ENCODE measurements at regions not wholly inside any gene's neighbourhood (a gene's known extent, or its start where the extent isn't known, plus 50 kb on each side); places are given as distances from the start of the nearest gene placed in this dataset.

- H3K4me3 Mint-ChIP-seq: no peak overlapping the region
- H3K27ac Mint-ChIP-seq: no peak overlapping the region
- H3K36me3 Mint-ChIP-seq (ENCODE audit: low read depth): no peaks in the 10 kb centered on the region
- CTCF ChIA-PET: no interaction called here
- H3K4me1 Mint-ChIP-seq: no peaks in the 10 kb centered on the region
- no peaks in the 10 kb centered on the region for H3K27me3 Mint-ChIP-seq
- no peaks in the 10 kb centered on the region for H3K9me3 Mint-ChIP-seq
- POLR2A ChIA-PET: no interaction called here
- DNase-seq: no peak
These were observed 439.6 kb upstream of the NMUR2 start for GRCh38 chr5:152844713-152845112.

GRCh38 chr5:152853361-152853760 is 448.3 kb upstream of the NMUR2 start:
- DNase-seq: no peak
- CTCF ChIA-PET: no interaction called here
- no peaks in the 10 kb centered on the region for H3K9me3 Mint-ChIP-seq
- H3K4me3 Mint-ChIP-seq: no peak overlapping the region
- no peaks in the 10 kb centered on the region for H3K27me3 Mint-ChIP-seq
- no peak overlapping the region for H3K27ac Mint-ChIP-seq
- no peaks in the 10 kb centered on the region for H3K36me3 Mint-ChIP-seq (ENCODE audit: low read depth)
- no peaks in the 10 kb centered on the region for H3K4me1 Mint-ChIP-seq
- POLR2A ChIA-PET: no interaction called here

- no peak overlapping the region for H3K4me3 Mint-ChIP-seq
- ChIA-PET CTCF (no interaction called here), POLR2A (no interaction called here)
These were observed 450.4 kb upstream of the NMUR2 start for GRCh38 chr5:152855441-152855840.

GRCh38 chr5:152861231-152861630 is 456.2 kb upstream of the NMUR2 start:
- no peak for DNase-seq
- Mint-ChIP-seq H3K4me3 (no peak overlapping the region), H3K27ac (no peak overlapping the region), H3K36me3 (ENCODE audit: low read depth) (no peaks in the 10 kb centered on the region), H3K4me1 (no peaks in the 10 kb centered on the region), H3K9me3 (no peaks in the 10 kb centered on the region), H3K27me3 (no peaks in the 10 kb centered on the region)
- CTCF ChIA-PET: no interaction called here
- POLR2A ChIA-PET: no interaction called here

More at GRCh38 chr5:152855441-152855840, 450.4 kb upstream of the NMUR2 start:
- no peak for DNase-seq
- H3K27me3 Mint-ChIP-seq: no peaks in the 10 kb centered on the region
- H3K27ac Mint-ChIP-seq: no peak overlapping the region
- no peaks in the 10 kb centered on the region for H3K4me1 Mint-ChIP-seq
- H3K36me3 Mint-ChIP-seq (ENCODE audit: low read depth): no peaks in the 10 kb centered on the region
- H3K9me3 Mint-ChIP-seq: no peaks in the 10 kb centered on the region

- ChIA-PET CTCF (no interaction called here), POLR2A (no interaction called here)
- Mint-ChIP-seq H3K27me3 (no peaks in the 10 kb centered on the region), H3K4me1 (no peaks in the 10 kb centered on the region), H3K4me3 (no peak overlapping the region), H3K9me3 (no peaks in the 10 kb centered on the region), H3K36me3 (ENCODE audit: low read depth) (no peaks in the 10 kb centered on the region), H3K27ac (no peak overlapping the region)
- DNase-seq: no peak
These were observed 459.4 kb upstream of the NMUR2 start for GRCh38 chr5:152864447-152864846.

GRCh38 chr5:152864991-152865390 is 459.9 kb upstream of the NMUR2 start:
- POLR2A ChIA-PET: no interaction called here
- H3K4me3 Mint-ChIP-seq: no peak overlapping the region

GRCh38 chr5:152869971-152870370 is 464.9 kb upstream of the NMUR2 start:
- ChIA-PET CTCF (no interaction called here), POLR2A (no interaction called here)
- Mint-ChIP-seq H3K4me3 (no peak overlapping the region), H3K9me3 (no peaks in the 10 kb centered on the region), H3K27me3 (no peaks in the 10 kb centered on the region), H3K36me3 (ENCODE audit: low read depth) (no peaks in the 10 kb centered on the region), H3K4me1 (no peaks in the 10 kb centered on the region), H3K27ac (no peak overlapping the region)
- DNase-seq: no peak

More at GRCh38 chr5:152864991-152865390, 459.9 kb upstream of the NMUR2 start:
- Mint-ChIP-seq H3K27me3 (no peaks in the 10 kb centered on the region), H3K36me3 (ENCODE audit: low read depth) (no peaks in the 10 kb centered on the region), H3K4me1 (no peaks in the 10 kb centered on the region), H3K27ac (no peak overlapping the region), H3K9me3 (no peaks in the 10 kb centered on the region)
- no peak for DNase-seq
- CTCF ChIA-PET: no interaction called here

GRCh38 chr5:152882621-152883020 is 477.5 kb upstream of the NMUR2 start:
- DNase-seq: no peak
- no peaks in the 10 kb centered on the region for H3K36me3 Mint-ChIP-seq (ENCODE audit: low read depth)
- no peak overlapping the region for H3K4me3 Mint-ChIP-seq
- H3K9me3 Mint-ChIP-seq: peaks cover 2% of the 10 kb centered on the region
- ChIA-PET POLR2A (no interaction called here), CTCF (no interaction called here)
- no peaks in the 10 kb centered on the region for H3K27me3 Mint-ChIP-seq
- H3K4me1 Mint-ChIP-seq: no peaks in the 10 kb centered on the region
- no peak overlapping the region for H3K27ac Mint-ChIP-seq

- Mint-ChIP-seq H3K4me1 (no peaks in the 10 kb centered on the region), H3K36me3 (ENCODE audit: low read depth) (no peaks in the 10 kb centered on the region), H3K27me3 (no peaks in the 10 kb centered on the region), H3K4me3 (no peak overlapping the region), H3K27ac (no peak overlapping the region), H3K9me3 (peaks cover 2% of the 10 kb centered on the region)
- DNase-seq: no peak
- CTCF ChIA-PET: no interaction called here
- POLR2A ChIA-PET: no interaction called here
These were observed 478.1 kb upstream of the NMUR2 start for GRCh38 chr5:152883066-152883775.

GRCh38 chr5:152884006-152884405 is 478.9 kb upstream of the NMUR2 start:
- H3K27me3 Mint-ChIP-seq: no peaks in the 10 kb centered on the region
- ChIA-PET CTCF (no interaction called here), POLR2A (no interaction called here)
- no peak overlapping the region for H3K27ac Mint-ChIP-seq
- H3K4me3 Mint-ChIP-seq: no peak overlapping the region
- no peak for DNase-seq
- H3K36me3 Mint-ChIP-seq (ENCODE audit: low read depth): no peaks in the 10 kb centered on the region
- H3K4me1 Mint-ChIP-seq: no peaks in the 10 kb centered on the region
- H3K9me3 Mint-ChIP-seq: peaks cover 2% of the 10 kb centered on the region

GRCh38 chr5:152900332-152900731 is 495.3 kb upstream of the NMUR2 start:
- CTCF ChIA-PET: no interaction called here

GRCh38 chr5:152901754-152902153 is 496.7 kb upstream of the NMUR2 start:
- no peak overlapping the region for H3K27ac Mint-ChIP-seq
- H3K36me3 Mint-ChIP-seq (ENCODE audit: low read depth): no peaks in the 10 kb centered on the region
- no peaks in the 10 kb centered on the region for H3K27me3 Mint-ChIP-seq
- no peak overlapping the region for H3K4me3 Mint-ChIP-seq
- no peaks in the 10 kb centered on the region for H3K9me3 Mint-ChIP-seq
- ChIA-PET CTCF (no interaction called here), POLR2A (no interaction called here)
- H3K4me1 Mint-ChIP-seq: no peaks in the 10 kb centered on the region
- DNase-seq: no peak

More at GRCh38 chr5:152900332-152900731, 495.3 kb upstream of the NMUR2 start:
- Mint-ChIP-seq H3K9me3 (peaks cover 4% of the 10 kb centered on the region), H3K27me3 (no peaks in the 10 kb centered on the region), H3K36me3 (ENCODE audit: low read depth) (no peaks in the 10 kb centered on the region), H3K4me1 (no peaks in the 10 kb centered on the region), H3K27ac (no peak overlapping the region), H3K4me3 (no peak overlapping the region)
- POLR2A ChIA-PET: no interaction called here
- DNase-seq: no peak

- Mint-ChIP-seq H3K4me3 (no peak overlapping the region), H3K27ac (no peak overlapping the region), H3K4me1 (no peaks in the 10 kb centered on the region), H3K9me3 (peaks cover 5% of the 10 kb centered on the region), H3K27me3 (no peaks in the 10 kb centered on the region), H3K36me3 (ENCODE audit: low read depth) (no peaks in the 10 kb centered on the region)
- DNase-seq: no peak
- ChIA-PET POLR2A (no interaction called here), CTCF (no interaction called here)
These were observed 500.2 kb upstream of the NMUR2 start for GRCh38 chr5:152905286-152905685.

GRCh38 chr5:152907488-152908245 is 502.6 kb upstream of the NMUR2 start:
- Mint-ChIP-seq H3K9me3 (peaks cover 10% of the 10 kb centered on the region), H3K27me3 (no peaks in the 10 kb centered on the region), H3K27ac (no peak overlapping the region), H3K4me1 (no peaks in the 10 kb centered on the region), H3K4me3 (no peak overlapping the region), H3K36me3 (ENCODE audit: low read depth) (no peaks in the 10 kb centered on the region)
- ChIA-PET CTCF (interaction anchor here (0.6 kb wide), 1 partner anchor 197 kb away, joined by 3 read pairs; no protein-coding TSS in a partner anchor), POLR2A (no interaction called here)
- no peak for DNase-seq

All from activated CD4-positive, alpha-beta memory T cell treated with anti-CD3 and anti-CD28 coated beads, Interleukin-2, amount 10 ng/mL, durations not matched to agents 7 days and 5 days (primary cell).